CD4-positive, alpha-beta T cell (primary cell): ENCODE measurements at regions not wholly inside any gene's neighbourhood (a gene's known extent, or its start where the extent isn't known, plus 50 kb on each side); places are given as distances from the start of the nearest gene placed in this dataset.

Source experiments
- ATAC-seq: fragments of 200-7000 bp; cut with Tn5 transposase; one replicate; pipeline ENCODE4 v1.10.0; 2022; ENCODE audit warnings: mild to moderate bottlenecking; ENCODE audit not compliant: poor library complexity
- CTCF ChIA-PET: fragments of 350-600 bp; sonication (Branson Sonifier 250); formaldehyde crosslinking; loops from one replicate; lab custom pipeline; 2021; ENCODE audit warnings: antibody characterized with exemption, inconsistent platforms; lab: Charles Lee
- POLR2A ChIA-PET: fragments of 350-600 bp; sonication (Branson Sonifier 250); formaldehyde crosslinking; loops from one replicate; lab custom pipeline; 2021; ENCODE audit warnings: antibody characterized with exemption, inconsistent platforms; lab: Charles Lee
- DNase-seq, 14 experiments: peaks; one replicate each; pipeline ENCODE4 v3.0.0-alpha.2; 2013 to 2020; ENCODE audit warnings: mixed read lengths in 2 of 14
- H3K27ac ChIP-seq, 2 donors: one replicate each; pipeline versions ENCODE4 v1.5.1 to v1.7.0; 2013; ENCODE audit warnings: low read length in 2 of 2, low read depth in 1 of 2, mild to moderate bottlenecking in 1 of 2
- H3K27me3 ChIP-seq, 2 experiments: 1 replicate in 1 of 2; 2 replicates in 1 of 2; pipeline versions ENCODE4 v1.6.1 to v1.7.0; 2013; ENCODE audit warnings: low read length in 2 of 2, control low read depth in 1 of 2, mild to moderate bottlenecking in 1 of 2, moderate library complexity in 1 of 2; ENCODE audit not compliant: insufficient read depth in 2 of 2, control insufficient read depth in 1 of 2
- H3K36me3 ChIP-seq: one replicate; pipeline ENCODE4 v1.6.1; 2013; ENCODE audit warnings: low read length, control low read depth; ENCODE audit not compliant: insufficient read depth
- H3K4me1 ChIP-seq: one replicate; pipeline ENCODE4 v1.6.1; 2013; ENCODE audit warnings: low read length, control low read depth; ENCODE audit not compliant: insufficient read depth
- H3K4me3 ChIP-seq: one replicate; pipeline ENCODE4 v1.5.1; 2013; ENCODE audit warnings: mild to moderate bottlenecking, low read length, moderate library complexity
- H3K9me3 ChIP-seq, 2 experiments: 1 replicate in 1 of 2; 2 replicates in 1 of 2; pipeline versions ENCODE4 v1.6.1 to v1.7.0; 2013; ENCODE audit warnings: low read length in 2 of 2, mild to moderate bottlenecking in 2 of 2, control low read depth in 1 of 2, moderate library complexity in 1 of 2; ENCODE audit not compliant: control insufficient read depth in 1 of 2, insufficient read depth in 1 of 2
- H3K27ac Mint-ChIP-seq: one replicate; pipeline ENCODE4 v1.8.0; 2020; ENCODE audit warnings: mixed read lengths
- H3K27me3 Mint-ChIP-seq: one replicate; pipeline ENCODE4 v1.8.0; 2021; ENCODE audit warnings: mixed read lengths
- H3K36me3 Mint-ChIP-seq: one replicate; pipeline ENCODE4 v1.8.0; 2021; ENCODE audit warnings: low read depth, mixed read lengths
- H3K4me1 Mint-ChIP-seq: one replicate; pipeline ENCODE4 v1.8.0; 2021; ENCODE audit warnings: low read depth, mixed read lengths
- H3K4me3 Mint-ChIP-seq: one replicate; pipeline ENCODE4 v1.8.0; 2020; ENCODE audit warnings: mild to moderate bottlenecking, mixed read lengths
- H3K9me3 Mint-ChIP-seq: one replicate; pipeline ENCODE4 v1.8.0; 2020; ENCODE audit warnings: mixed read lengths
- CTCF ChIP-seq: fragments of 200-600 bp; IDR thresholded peaks from one replicate; pipeline ENCODE4 v1.8.0; 2022; ENCODE audit warnings: antibody characterized with exemption, mild to moderate bottlenecking
- intact Hi-C, 2 experiments: fragments of 100-400 bp; cut with DNase I in 1 of 2; cut with micrococcal nuclease in 1 of 2; formaldehyde crosslinking; loops; one replicate each; pipeline versions ENCODE4 v1.15.1 to v1.9.0; 2023 to 2025; cut with DNase I, micrococcal nuclease

- peaks cover 20% of the 10 kb centered on the region for H3K27me3 Mint-ChIP-seq
- no peak overlapping the region for H3K27ac Mint-ChIP-seq
- no peak overlapping the region for H3K27ac ChIP-seq
- no peaks in the 10 kb centered on the region for H3K4me1 ChIP-seq
- CTCF ChIA-PET = no interaction called here
- no peak overlapping the region for H3K4me3 ChIP-seq
- H3K9me3 Mint-ChIP-seq = no peaks in the 10 kb centered on the region
- H3K4me3 Mint-ChIP-seq = no peak overlapping the region
- H3K4me1 Mint-ChIP-seq = no peaks in the 10 kb centered on the region
- intact Hi-C loops = no loop called here
- no peaks in the 10 kb centered on the region for H3K36me3 Mint-ChIP-seq
- peaks cover 0 to 9% of the 10 kb centered on the region in 2 experiments for H3K9me3 ChIP-seq
- ATAC-seq = no peak
- no peak for TF ChIP-seq CTCF
- no peaks in the 10 kb centered on the region for H3K36me3 ChIP-seq
- H3K27me3 ChIP-seq = no peaks in the 10 kb centered on the region
- POLR2A ChIA-PET = no interaction called here
- no peak for DNase-seq
Observed at GRCh38 chr4:4752025-4752424, 107.4 kb upstream of the MSX1 start.

- Histone ChIP-seq H3K9me3 (peaks cover 11 to 17% of the 10 kb centered on the region in 2 experiments), H3K36me3 (no peaks in the 10 kb centered on the region), H3K27me3 (no peaks in the 10 kb centered on the region), H3K4me3 (no peak overlapping the region), H3K27ac (no peak overlapping the region), H3K4me1 (no peaks in the 10 kb centered on the region)
- DNase-seq (no peak), ATAC-seq (no peak)
- H3K36me3 Mint-ChIP-seq = no peaks in the 10 kb centered on the region
- intact Hi-C loops = no loop called here
- H3K27ac Mint-ChIP-seq = no peak overlapping the region
- H3K4me1 Mint-ChIP-seq = no peaks in the 10 kb centered on the region
- TF ChIP-seq CTCF = no peak
- ChIA-PET CTCF (no interaction called here), POLR2A (no interaction called here)
- peaks cover 20% of the 10 kb centered on the region for H3K27me3 Mint-ChIP-seq
- H3K4me3 Mint-ChIP-seq = no peak overlapping the region
- H3K9me3 Mint-ChIP-seq = no peaks in the 10 kb centered on the region
Observed at GRCh38 chr4:4750187-4750586, 109.3 kb upstream of the MSX1 start.

GRCh38 chr4:4749137-4749536, 110.3 kb upstream of the MSX1 start:
- ATAC-seq (no peak), DNase-seq (no peak)
- TF ChIP-seq CTCF = no peak
- H3K4me1 Mint-ChIP-seq = no peaks in the 10 kb centered on the region
- peaks cover 16% of the 10 kb centered on the region for H3K27me3 Mint-ChIP-seq
- Histone ChIP-seq H3K27ac (no peak overlapping the region), H3K36me3 (no peaks in the 10 kb centered on the region), H3K4me3 (no peak overlapping the region), H3K9me3 (peaks cover 18 to 25% of the 10 kb centered on the region in 2 experiments), H3K4me1 (no peaks in the 10 kb centered on the region), H3K27me3 (no peaks in the 10 kb centered on the region)
- H3K4me3 Mint-ChIP-seq = no peak overlapping the region
- CTCF ChIA-PET = no interaction called here
- H3K9me3 Mint-ChIP-seq = no peaks in the 10 kb centered on the region
- no peaks in the 10 kb centered on the region for H3K36me3 Mint-ChIP-seq
- POLR2A ChIA-PET = no interaction called here
- intact Hi-C loops = no loop called here
- no peak overlapping the region for H3K27ac Mint-ChIP-seq
